H9 (cell line): ENCODE measurements at regions not wholly inside any gene's neighbourhood (a gene's known extent, or its start where the extent isn't known, plus 50 kb on each side); places are given as distances from the start of the nearest gene placed in this dataset.

Experiments
- DNase-seq: peaks from one replicate; pipeline ENCODE4 v3.0.0-alpha.2; 2017
- H2AFZ ChIP-seq: one replicate; pipeline ENCODE4 v1.6.1; 2013; ENCODE audit warnings: mild to moderate bottlenecking, low read length, control low read depth, moderate library complexity
- H2AK5ac ChIP-seq: 2 replicates; pipeline ENCODE4 v1.6.1; 2013; ENCODE audit warnings: low read length, control low read depth, mixed read lengths; ENCODE audit not compliant: insufficient read length
- H2BK120ac ChIP-seq: one replicate; pipeline ENCODE4 v1.6.1; 2013; ENCODE audit warnings: low read depth, mild to moderate bottlenecking, low read length, control low read depth, inconsistent platforms; ENCODE audit not compliant: poor library complexity, severe bottlenecking
- H2BK12ac ChIP-seq: 2 replicates; pipeline ENCODE4 v1.6.1; 2013; ENCODE audit warnings: low read length, control low read depth, mixed read lengths, low read depth; ENCODE audit not compliant: insufficient read length
- H2BK15ac ChIP-seq: 2 replicates; pipeline ENCODE4 v1.6.1; 2013; ENCODE audit warnings: low read depth, low read length, control low read depth
- H2BK20ac ChIP-seq: one replicate; pipeline ENCODE4 v1.6.1; 2013; ENCODE audit warnings: low read depth, mild to moderate bottlenecking, low read length, control low read depth, inconsistent platforms; ENCODE audit not compliant: poor library complexity, severe bottlenecking
- H2BK5ac ChIP-seq: 2 replicates; pipeline ENCODE4 v1.6.1; 2013; ENCODE audit warnings: low read length, control low read depth, mixed read lengths; ENCODE audit not compliant: insufficient read length
- H3K14ac ChIP-seq: 2 replicates; pipeline ENCODE4 v1.6.1; 2013; ENCODE audit warnings: low read length, control low read depth; ENCODE audit not compliant: insufficient read depth
- H3K18ac ChIP-seq: 2 replicates; pipeline ENCODE4 v1.6.1; 2013; ENCODE audit warnings: low read depth, mild to moderate bottlenecking, mixed read lengths, low read length, control low read depth; ENCODE audit not compliant: insufficient read length
- H3K23ac ChIP-seq: 2 replicates; pipeline ENCODE4 v1.6.1; 2013; ENCODE audit warnings: low read length, control low read depth, mixed read lengths, low read depth; ENCODE audit not compliant: insufficient read length
- H3K23me2 ChIP-seq: 2 replicates; pipeline ENCODE4 v1.6.1; 2013; ENCODE audit warnings: low read depth, mild to moderate bottlenecking, mixed read lengths, low read length, control low read depth; ENCODE audit not compliant: insufficient read length, poor library complexity, severe bottlenecking
- H3K27ac ChIP-seq: 2 replicates; pipeline ENCODE4 v1.5.1; 2013; ENCODE audit warnings: low read length, control low read depth, mixed read lengths, low read depth; ENCODE audit not compliant: insufficient read length
- H3K27me3 ChIP-seq: 2 replicates; pipeline ENCODE4 v1.6.1; 2013; ENCODE audit warnings: low read length, control low read depth, inconsistent platforms; ENCODE audit not compliant: insufficient read depth
- H3K4ac ChIP-seq: 2 replicates; pipeline ENCODE4 v1.6.1; 2013; ENCODE audit warnings: low read depth, mild to moderate bottlenecking, control low read depth, inconsistent platforms, low read length, moderate library complexity
- H3K4me1 ChIP-seq: 2 replicates; pipeline ENCODE4 v1.6.1; 2013; ENCODE audit warnings: low read length, control low read depth, inconsistent platforms; ENCODE audit not compliant: insufficient read depth
- H3K4me2 ChIP-seq: 2 replicates; pipeline ENCODE4 v1.6.1; 2013; ENCODE audit warnings: low read length, control low read depth, mixed read lengths; ENCODE audit not compliant: insufficient read length, insufficient read depth
- H3K56ac ChIP-seq: 2 replicates; pipeline ENCODE4 v1.6.1; 2013; ENCODE audit warnings: low read depth, mild to moderate bottlenecking, mixed read lengths, low read length, control low read depth; ENCODE audit not compliant: insufficient read length
- H3K79me1 ChIP-seq: 2 replicates; pipeline ENCODE4 v1.6.1; 2013; ENCODE audit warnings: low read depth, mild to moderate bottlenecking, moderate library complexity, low read length, control low read depth, inconsistent platforms; ENCODE audit not compliant: insufficient read depth, poor library complexity, severe bottlenecking
- H3K79me2 ChIP-seq: 2 replicates; pipeline ENCODE4 v1.6.1; 2013; ENCODE audit warnings: low read length, control low read depth, inconsistent platforms; ENCODE audit not compliant: insufficient read depth
- H3K9ac ChIP-seq: 2 replicates; pipeline ENCODE4 v1.6.1; 2013; ENCODE audit warnings: low read length, control low read depth, mixed read lengths; ENCODE audit not compliant: insufficient read length; ENCODE audit errors: extremely low read depth
- H3K9me3 ChIP-seq: one replicate; pipeline ENCODE4 v1.6.1; 2013; ENCODE audit warnings: low read depth, low read length, inconsistent platforms; ENCODE audit not compliant: control insufficient read depth
- H3T11ph ChIP-seq: one replicate; pipeline ENCODE4 v1.6.1; 2013; ENCODE audit warnings: mild to moderate bottlenecking, low read length, control low read depth, inconsistent platforms
- H4K20me1 ChIP-seq: one replicate; pipeline ENCODE4 v1.6.1; 2013; ENCODE audit not compliant: control insufficient read depth, insufficient read length, insufficient read depth
- H4K5ac ChIP-seq: 2 replicates; pipeline ENCODE4 v1.6.1; 2013; ENCODE audit warnings: low read depth, mild to moderate bottlenecking, mixed read lengths, low read length, control low read depth; ENCODE audit not compliant: insufficient read length
- H4K8ac ChIP-seq: replicated peaks from 2 replicates; pipeline ENCODE4 v1.6.1; 2013; ENCODE audit warnings: low read length, control low read depth, mixed read lengths, low read depth; ENCODE audit not compliant: insufficient read length
- H4K91ac ChIP-seq: 2 replicates; pipeline ENCODE4 v1.6.1; 2013; ENCODE audit warnings: low read depth, mild to moderate bottlenecking, moderate library complexity, mixed read lengths, low read length, control low read depth; ENCODE audit not compliant: insufficient read length
- H3K27ac Mint-ChIP-seq, 3 experiments: 2 replicates in 2 of 3; 3 replicates in 1 of 3; pipeline ENCODE4 v1.8.0; 2020 to 2021; ENCODE audit warnings: mixed read lengths in 3 of 3, mild to moderate bottlenecking in 1 of 3, moderate library complexity in 1 of 3
- H3K27me3 Mint-ChIP-seq: 2 replicates; pipeline ENCODE4 v1.8.0; 2021; ENCODE audit warnings: low read depth, mild to moderate bottlenecking, moderate library complexity, mixed read lengths
- H3K36me3 Mint-ChIP-seq, 3 experiments: 2 replicates in 2 of 3; 3 replicates in 1 of 3; pipeline ENCODE4 v1.8.0; 2020 to 2021; ENCODE audit warnings: low read depth in 3 of 3, mixed read lengths in 3 of 3; ENCODE audit not compliant: insufficient read depth in 1 of 3
- H3K4me1 Mint-ChIP-seq, 2 experiments: 2 replicates each; pipeline ENCODE4 v1.8.0; 2020; ENCODE audit warnings: mixed read lengths in 2 of 2
- H3K4me3 Mint-ChIP-seq, 2 experiments: 2 replicates in 1 of 2; 3 replicates in 1 of 2; pipeline ENCODE4 v1.8.0; 2020 to 2021; ENCODE audit warnings: mild to moderate bottlenecking in 2 of 2, mixed read lengths in 2 of 2, moderate library complexity in 1 of 2
- H3K9me3 Mint-ChIP-seq, 2 experiments: 2 replicates in 1 of 2; 3 replicates in 1 of 2; pipeline ENCODE4 v1.8.0; 2020; ENCODE audit warnings: mild to moderate bottlenecking in 2 of 2, mixed read lengths in 2 of 2, moderate library complexity in 1 of 2
- CTCF ChIP-seq: fragments of 200-600 bp; sonication (generic); conservative IDR thresholded peaks from 3 replicates; pipeline ENCODE4 v1.8.0; 2021; ENCODE audit warnings: antibody characterized with exemption, mild to moderate bottlenecking
- WGBS: extraction: QIAGEN DNeasy Blood & Tissue Kit; methylation state at CpG from one replicate; pipeline ENCODE4 v1.1.7; 2013; ENCODE audit warnings: missing lambda C conversion rate, low lambda C conversion rate, mixed read lengths; ENCODE audit not compliant: insufficient read length; ENCODE audit errors: extremely low coverage; 5-methylcytosine and 5-hydroxymethylcytosine counted together

- H3K4me2 ChIP-seq, result no peak overlapping the region
- no peak overlapping the region for H3K27ac Mint-ChIP-seq
- peaks cover 0 to 6% of the 10 kb centered on the region in 2 experiments; a peak in 2 of 4 replicates for H3K4me1 Mint-ChIP-seq
These were observed 51.5 kb upstream of the SLC4A4 start for GRCh38 chr4:71287305-71287704.

More at GRCh38 chr4:71287305-71287704, 51.5 kb upstream of the SLC4A4 start:
- DNase-seq, result no peak
- no peaks in the 10 kb centered on the region for H3K79me2 ChIP-seq
- no peak overlapping the region for H2AK5ac ChIP-seq
- no peak overlapping the region for H4K8ac ChIP-seq
- no peaks in the 10 kb centered on the region for H3K79me1 ChIP-seq
- no peaks in the 10 kb centered on the region for H3K23me2 ChIP-seq
- no peaks in the 10 kb centered on the region for H3K27me3 Mint-ChIP-seq
- H2BK12ac ChIP-seq, result no peak overlapping the region
- H2BK20ac ChIP-seq, result no peak overlapping the region
- no peak overlapping the region for H3K9ac ChIP-seq
- no peak overlapping the region for H4K91ac ChIP-seq
- H2BK5ac ChIP-seq, result no peak overlapping the region
- H3K36me3 Mint-ChIP-seq, result no peaks in the 10 kb centered on the region
- H3K23ac ChIP-seq, result no peak overlapping the region
- H3K4ac ChIP-seq, result no peak overlapping the region
- H3K14ac ChIP-seq, result no peak overlapping the region
- no peak overlapping the region for H3K18ac ChIP-seq
- no peak overlapping the region for H3T11ph ChIP-seq
- H2BK120ac ChIP-seq, result no peak overlapping the region
- H3K4me3 Mint-ChIP-seq, result no peak overlapping the region
- H2AFZ ChIP-seq, result no peak overlapping the region
- no peak for TF ChIP-seq CTCF
- H3K56ac ChIP-seq, result no peak overlapping the region
- H4K20me1 ChIP-seq, result no peaks in the 10 kb centered on the region
- WGBS, result no CpG with 5 or more reads among the region's 2 CpGs
- H3K9me3 ChIP-seq, result no peaks in the 10 kb centered on the region
- no peaks in the 10 kb centered on the region for H3K9me3 Mint-ChIP-seq
- H2BK15ac ChIP-seq, result no peak overlapping the region
- no peak overlapping the region for H4K5ac ChIP-seq
- H3K27ac ChIP-seq, result no peak overlapping the region
- H3K27me3 ChIP-seq, result no peaks in the 10 kb centered on the region
- no peaks in the 10 kb centered on the region; the same call in 1 of the 2 replicates for H3K4me1 ChIP-seq
